AG09319 (cell line): ENCODE measurements at regions not wholly inside any gene's neighbourhood (a gene's known extent, or its start where the extent isn't known, plus 50 kb on each side); places are given as distances from the start of the nearest gene placed in this dataset.

ENCODE experiments used
- DNase-seq: peaks from one replicate; pipeline ENCODE4 v3.0.0-alpha.2; 2010; ENCODE audit warnings: low read depth; ENCODE audit errors: extremely low read depth
- TF ChIP-seq, protein P1 (sequence below): IDR thresholded peaks from 2 replicates; pipeline ENCODE4 v1.5.1; 2011; ENCODE audit warnings: low read depth, mild to moderate bottlenecking, inconsistent platforms, low read length, moderate library complexity

DNA sequence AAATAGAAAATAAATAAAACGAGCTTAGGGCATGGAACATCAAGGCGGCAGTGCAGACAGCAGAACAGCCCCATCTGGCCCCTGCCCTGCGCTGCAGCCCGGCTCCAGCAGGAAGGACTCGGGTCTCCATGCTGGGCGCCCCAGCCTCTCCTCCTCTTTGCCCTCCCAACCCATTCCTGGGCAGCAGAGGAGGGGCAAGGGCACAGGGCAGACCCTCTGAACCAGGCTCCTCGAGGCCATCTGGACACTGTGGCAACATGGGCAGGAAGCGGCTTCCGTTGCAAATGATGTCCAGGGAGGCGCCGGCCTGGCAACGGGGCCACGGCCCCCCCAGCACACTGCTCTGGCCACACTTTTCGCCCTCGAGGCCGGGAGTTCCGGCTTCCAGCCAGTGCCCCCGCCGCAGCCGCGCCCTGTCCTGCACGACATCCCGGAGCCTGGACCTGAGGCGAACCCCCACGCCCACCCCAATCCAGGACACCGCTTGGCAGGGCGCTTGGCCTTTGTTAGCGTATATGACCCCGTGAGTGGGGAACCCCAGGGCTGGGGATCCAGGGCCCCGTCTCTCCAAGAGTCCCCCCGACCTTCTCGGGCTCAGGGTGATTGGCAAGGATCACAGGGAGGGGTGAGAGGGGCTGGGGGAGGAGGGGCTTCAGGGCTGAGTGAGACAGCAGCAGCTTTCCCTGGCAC is 192.1 kb downstream of the IGLL1 start:
- DNase-seq = no peak
- TF ChIP-seq, protein P1, sequence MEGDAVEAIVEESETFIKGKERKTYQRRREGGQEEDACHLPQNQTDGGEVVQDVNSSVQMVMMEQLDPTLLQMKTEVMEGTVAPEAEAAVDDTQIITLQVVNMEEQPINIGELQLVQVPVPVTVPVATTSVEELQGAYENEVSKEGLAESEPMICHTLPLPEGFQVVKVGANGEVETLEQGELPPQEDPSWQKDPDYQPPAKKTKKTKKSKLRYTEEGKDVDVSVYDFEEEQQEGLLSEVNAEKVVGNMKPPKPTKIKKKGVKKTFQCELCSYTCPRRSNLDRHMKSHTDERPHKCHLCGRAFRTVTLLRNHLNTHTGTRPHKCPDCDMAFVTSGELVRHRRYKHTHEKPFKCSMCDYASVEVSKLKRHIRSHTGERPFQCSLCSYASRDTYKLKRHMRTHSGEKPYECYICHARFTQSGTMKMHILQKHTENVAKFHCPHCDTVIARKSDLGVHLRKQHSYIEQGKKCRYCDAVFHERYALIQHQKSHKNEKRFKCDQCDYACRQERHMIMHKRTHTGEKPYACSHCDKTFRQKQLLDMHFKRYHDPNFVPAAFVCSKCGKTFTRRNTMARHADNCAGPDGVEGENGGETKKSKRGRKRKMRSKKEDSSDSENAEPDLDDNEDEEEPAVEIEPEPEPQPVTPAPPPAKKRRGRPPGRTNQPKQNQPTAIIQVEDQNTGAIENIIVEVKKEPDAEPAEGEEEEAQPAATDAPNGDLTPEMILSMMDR = no peak

DNA sequence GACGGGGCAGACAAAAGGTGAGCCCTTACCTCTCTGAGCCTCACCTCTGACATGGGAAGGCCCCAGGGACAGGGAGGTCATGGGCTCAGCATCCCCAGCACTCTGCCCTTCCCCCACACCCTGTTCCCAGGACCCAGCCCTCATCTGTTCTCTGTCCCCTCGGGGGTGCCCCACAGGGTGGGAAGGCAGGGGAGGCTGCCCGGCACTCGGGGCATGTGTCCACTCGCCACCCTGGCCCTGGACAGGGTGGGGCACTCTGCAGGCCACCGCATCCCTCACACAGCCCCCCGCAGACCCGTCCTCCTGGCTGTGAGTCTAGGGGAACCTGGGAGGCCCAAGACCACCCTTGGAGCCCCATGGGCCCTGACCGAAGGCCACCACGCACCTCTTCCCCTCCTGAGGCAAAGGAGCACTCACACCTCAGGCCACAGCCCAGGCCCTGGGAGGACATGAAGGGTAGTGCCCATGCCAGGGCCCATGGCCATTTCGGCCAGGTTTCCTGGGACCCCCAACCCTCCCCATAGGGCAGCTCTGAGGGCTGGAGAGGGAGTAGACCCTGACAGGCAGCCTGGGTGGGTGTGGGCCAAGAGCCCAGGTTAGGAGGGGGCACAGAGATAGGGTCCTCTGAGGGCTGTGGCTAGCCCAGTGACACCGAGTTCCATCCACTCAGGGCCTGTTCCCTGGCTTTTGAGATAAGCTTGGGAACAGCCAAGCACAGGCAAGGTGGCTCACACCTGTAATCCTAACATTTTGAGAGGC is 193.1 kb downstream of the IGLL1 start:
- DNase-seq = no peak
- TF ChIP-seq, protein P1 = no peak

DNA sequence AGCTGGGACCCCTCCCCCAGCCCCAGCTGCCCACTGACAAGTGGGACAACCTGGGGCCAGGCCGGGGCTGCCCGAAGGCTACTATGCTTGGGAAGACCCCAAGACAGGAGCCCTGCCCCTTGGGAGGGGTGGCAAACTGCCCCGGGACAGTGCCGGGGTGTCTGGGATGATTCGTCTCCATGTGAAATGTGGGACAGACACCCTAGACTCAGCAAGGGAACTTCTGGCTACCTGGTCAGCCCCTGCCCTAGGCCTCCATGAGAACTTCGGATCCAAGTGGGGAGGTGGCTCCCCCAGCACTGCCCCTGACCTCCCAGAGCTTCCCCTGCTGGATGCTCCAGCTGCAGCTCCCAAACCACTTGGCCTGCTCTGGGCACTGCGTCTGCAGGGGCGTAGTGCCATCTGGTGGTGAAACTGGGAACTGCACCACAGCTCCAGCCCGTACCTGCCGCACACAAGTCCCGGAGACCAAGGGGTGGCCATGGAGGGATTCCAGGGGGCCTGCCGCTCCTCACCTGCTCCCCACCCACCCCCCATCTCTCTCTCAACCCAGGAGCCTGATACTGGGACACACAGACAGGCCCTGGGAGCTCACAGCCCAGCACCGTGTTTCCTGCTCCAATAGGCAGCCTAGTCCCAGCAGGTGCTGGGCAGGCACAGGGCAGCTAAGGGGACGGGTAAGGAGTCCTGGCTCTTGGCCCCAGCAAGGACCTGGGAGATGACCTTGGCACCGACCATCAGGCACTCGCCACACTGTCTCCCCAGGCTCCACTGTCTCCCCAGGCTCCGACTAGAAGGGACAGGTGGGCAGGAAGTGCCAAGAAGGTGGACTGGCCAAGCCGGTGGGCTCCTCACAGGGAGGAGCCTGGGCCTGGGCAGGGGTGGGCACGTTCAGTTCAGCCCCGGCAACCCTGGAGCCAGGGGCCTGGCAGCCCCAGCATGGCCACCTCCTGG is 194.1 kb downstream of the IGLL1 start:
- TF ChIP-seq, protein P1 = peak; percentile 99
- DNase-seq = peak; percentile 42

DNA sequence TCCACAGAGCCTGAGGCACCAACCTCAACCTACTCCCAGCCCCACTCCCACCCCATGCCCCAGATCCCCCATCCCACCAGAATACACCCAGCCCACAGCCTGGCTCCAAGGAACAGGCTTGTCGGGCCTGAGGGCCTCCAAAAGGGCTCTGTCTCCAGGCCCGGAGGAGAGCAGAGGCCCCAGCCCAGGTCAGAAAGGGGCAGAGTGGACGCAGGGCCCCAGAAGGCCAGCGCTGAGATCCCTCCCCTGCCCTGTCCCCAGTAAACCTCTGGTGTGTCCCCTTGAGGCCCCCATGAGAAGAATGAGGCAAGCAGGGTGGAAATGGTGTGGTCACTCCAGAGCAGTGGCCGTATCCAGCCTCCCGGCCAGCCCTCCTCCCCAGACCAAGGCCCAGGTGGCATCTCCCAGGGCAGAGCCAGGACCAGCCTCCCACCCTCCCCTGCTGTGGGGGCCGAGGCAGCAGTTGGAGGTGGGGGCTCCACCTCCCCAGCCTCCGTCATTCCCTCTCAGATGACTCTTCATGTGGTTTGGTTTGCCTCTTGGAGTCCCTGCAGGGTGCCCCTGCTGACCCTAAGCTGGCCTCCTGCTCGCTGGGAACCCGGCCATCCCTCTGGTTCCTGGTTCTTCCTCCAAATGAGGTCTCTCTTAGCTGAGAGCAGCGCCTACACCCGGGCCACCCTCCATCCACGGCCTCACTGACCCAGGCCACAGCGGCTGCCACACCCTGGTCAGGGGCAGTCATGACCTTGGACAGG is 195.0 kb downstream of the IGLL1 start:
- DNase-seq = no peak
- TF ChIP-seq, protein P1 = no peak

DNA sequence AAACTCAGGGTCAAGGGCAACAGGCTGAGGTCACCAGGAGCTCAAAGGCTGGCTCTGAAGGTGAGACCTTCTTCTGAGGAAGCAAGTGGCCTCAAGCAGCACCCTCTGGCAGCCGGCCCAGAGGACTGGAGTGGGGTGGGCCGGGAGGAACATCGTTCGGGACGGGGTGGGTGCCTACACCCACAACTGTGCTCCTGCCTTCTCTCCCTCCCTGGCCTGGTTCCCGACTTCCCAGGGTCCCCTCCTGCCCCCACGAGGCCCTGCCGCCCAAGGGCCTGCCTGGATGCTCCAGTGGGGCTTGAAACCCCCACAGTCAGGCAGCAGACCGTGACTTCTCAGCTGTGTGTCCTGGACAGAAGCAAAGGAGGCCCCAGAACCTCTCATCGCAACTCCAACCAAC is 195.7 kb downstream of the IGLL1 start:
- DNase-seq = no peak
- TF ChIP-seq, protein P1 = no peak

DNA sequence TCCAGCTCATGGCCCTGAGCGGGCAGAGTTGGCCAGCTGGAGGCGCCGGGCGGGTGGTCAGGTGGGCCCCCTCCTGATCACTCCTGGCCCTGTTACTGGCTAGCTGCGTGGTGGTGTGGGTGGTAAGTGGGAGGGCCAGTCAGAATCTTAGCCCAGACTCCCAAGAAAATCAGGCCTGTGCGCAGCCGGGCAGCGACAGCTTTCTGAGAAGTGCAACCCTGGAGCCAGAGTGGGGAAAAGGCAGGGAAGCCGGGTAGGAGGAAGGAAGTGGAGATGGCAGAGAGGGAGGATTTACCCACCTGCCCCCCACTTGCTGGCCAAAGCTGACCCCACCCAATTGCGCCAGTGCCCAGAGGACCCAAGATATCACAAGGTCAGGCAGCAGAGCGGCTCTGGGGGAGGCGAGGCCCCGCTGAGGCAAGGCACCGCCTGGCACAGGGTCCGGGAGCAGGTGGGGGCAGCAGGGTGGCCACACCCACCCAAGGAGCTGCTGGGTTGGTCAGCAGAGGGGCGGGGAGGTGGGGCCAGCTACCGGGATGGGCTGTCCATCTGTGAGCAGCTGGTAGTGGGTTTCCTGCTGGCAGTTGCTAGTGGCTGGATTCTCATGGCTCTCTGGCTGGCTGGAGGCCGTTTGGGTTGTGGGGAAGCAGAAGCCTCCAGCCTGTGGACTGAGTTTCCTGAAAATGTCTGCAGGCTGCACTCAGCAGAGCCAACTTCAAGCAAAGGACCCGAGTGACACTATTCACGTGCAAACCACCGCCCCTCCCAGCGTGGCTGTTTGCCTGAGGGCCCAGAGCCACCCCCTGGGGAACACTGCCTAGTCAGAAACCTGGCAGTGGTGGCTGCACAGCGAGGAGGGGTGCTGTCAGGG is 196.4 kb downstream of the IGLL1 start:
- DNase-seq = no peak
- TF ChIP-seq, protein P1 = no peak
